Sigmoid colon (tissue), 4 donors: ENCODE measurements at regions not wholly inside any gene's neighbourhood (a gene's known extent, or its start where the extent isn't known, plus 50 kb on each side); places are given as distances from the start of the nearest gene placed in this dataset.

ENCODE experiments used
- EP300 ChIP-seq, 4 donors: sonication (generic); formaldehyde crosslinking; IDR thresholded peaks; one replicate each; pipeline ENCODE4 v1.6.1; 2017; ENCODE audit warnings: antibody characterized with exemption in 4 of 4
- POLR2A ChIP-seq, 2 donors: fragments of 450-650 bp; IDR thresholded peaks; one replicate each; pipeline ENCODE4 v1.6.1; 2016; ENCODE audit warnings: antibody characterized with exemption in 2 of 2, mild to moderate bottlenecking in 2 of 2, moderate library complexity in 2 of 2
- POLR2AphosphoS5 ChIP-seq, 4 donors: sonication (generic); formaldehyde crosslinking; IDR thresholded peaks; one replicate each; pipeline ENCODE4 v1.6.1; 2017; ENCODE audit warnings: antibody characterized with exemption in 4 of 4
- TF ChIP-seq, protein P1 (sequence below), 4 experiments: fragments of 450-650 bp in 3 of 4; fragments of 200-600 bp in 1 of 4; IDR thresholded peaks; one replicate each; pipeline ENCODE4 v1.5.1; 2016 to 2019; ENCODE audit warnings: antibody characterized with exemption in 4 of 4, mild to moderate bottlenecking in 3 of 4, moderate library complexity in 2 of 4

DNA sequence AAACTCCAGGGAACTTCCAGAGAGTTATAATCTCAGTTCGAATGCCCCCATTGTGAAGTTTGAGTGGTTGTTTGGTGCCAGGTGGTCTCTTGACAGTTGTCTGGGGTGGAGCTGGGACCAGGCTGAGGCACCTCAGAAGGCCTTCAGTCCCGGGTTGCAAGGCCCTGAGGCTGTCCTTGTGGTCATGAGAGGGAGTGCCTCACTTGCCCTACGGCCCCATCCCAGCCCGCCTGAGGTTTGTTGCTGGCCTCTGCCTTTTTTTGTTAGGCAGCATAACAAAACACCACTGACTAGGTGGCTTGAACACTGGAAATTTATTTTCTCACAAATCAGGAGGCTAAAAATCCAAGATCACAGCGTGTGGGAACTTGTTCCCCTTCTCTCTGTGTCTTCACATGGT lies 73.0 kb upstream of the PAPPA start:
- no peak for TF ChIP-seq POLR2A (IDR thresholded peaks at IDR 0.05)
- no peak for TF ChIP-seq EP300 (IDR thresholded peaks at IDR 0.05)
- TF ChIP-seq, protein P1, sequence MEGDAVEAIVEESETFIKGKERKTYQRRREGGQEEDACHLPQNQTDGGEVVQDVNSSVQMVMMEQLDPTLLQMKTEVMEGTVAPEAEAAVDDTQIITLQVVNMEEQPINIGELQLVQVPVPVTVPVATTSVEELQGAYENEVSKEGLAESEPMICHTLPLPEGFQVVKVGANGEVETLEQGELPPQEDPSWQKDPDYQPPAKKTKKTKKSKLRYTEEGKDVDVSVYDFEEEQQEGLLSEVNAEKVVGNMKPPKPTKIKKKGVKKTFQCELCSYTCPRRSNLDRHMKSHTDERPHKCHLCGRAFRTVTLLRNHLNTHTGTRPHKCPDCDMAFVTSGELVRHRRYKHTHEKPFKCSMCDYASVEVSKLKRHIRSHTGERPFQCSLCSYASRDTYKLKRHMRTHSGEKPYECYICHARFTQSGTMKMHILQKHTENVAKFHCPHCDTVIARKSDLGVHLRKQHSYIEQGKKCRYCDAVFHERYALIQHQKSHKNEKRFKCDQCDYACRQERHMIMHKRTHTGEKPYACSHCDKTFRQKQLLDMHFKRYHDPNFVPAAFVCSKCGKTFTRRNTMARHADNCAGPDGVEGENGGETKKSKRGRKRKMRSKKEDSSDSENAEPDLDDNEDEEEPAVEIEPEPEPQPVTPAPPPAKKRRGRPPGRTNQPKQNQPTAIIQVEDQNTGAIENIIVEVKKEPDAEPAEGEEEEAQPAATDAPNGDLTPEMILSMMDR (IDR thresholded peaks at IDR 0.05), result no peak
- TF ChIP-seq POLR2AphosphoS5 (IDR thresholded peaks at IDR 0.05), result no peak
